Neuron (in vitro differentiated cells): ENCODE measurements at regions not wholly inside any gene's neighbourhood (a gene's known extent, or its start where the extent isn't known, plus 50 kb on each side); places are given as distances from the start of the nearest gene placed in this dataset.
"Not testable (repeated sequence)": the region's sequence is repeated elsewhere in the genome, so short reads cannot be mapped to it uniquely, and the experiment has no call there.

Experiments
- H2AFZ ChIP-seq: one replicate; pipeline ENCODE4 v1.6.1; 2013; ENCODE audit warnings: low read depth, mild to moderate bottlenecking, inconsistent platforms, low read length, moderate library complexity
- H3K27me3 ChIP-seq: one replicate; pipeline ENCODE4 v1.6.1; 2013; ENCODE audit warnings: low read length; ENCODE audit not compliant: insufficient read depth
- H3K36me3 ChIP-seq: one replicate; pipeline ENCODE4 v1.6.1; 2013; ENCODE audit warnings: low read length; ENCODE audit not compliant: insufficient read depth
- H3K4me1 ChIP-seq: one replicate; pipeline ENCODE4 v1.6.1; 2013; ENCODE audit warnings: low read length; ENCODE audit not compliant: insufficient read depth
- H3K4me3 ChIP-seq: 2 replicates; pipeline ENCODE4 v1.5.1; 2013; ENCODE audit warnings: mild to moderate bottlenecking, low read length, moderate library complexity
- H3K9me3 ChIP-seq: one replicate; pipeline ENCODE4 v1.6.1; 2013; ENCODE audit warnings: low read length

- Histone ChIP-seq H2AFZ (no peak overlapping the region), H3K9me3 (peaks cover 13% of the 10 kb centered on the region), H3K27me3 (no peaks in the 10 kb centered on the region), H3K36me3 (no peaks in the 10 kb centered on the region), H3K4me1 (peaks cover 12% of the 10 kb centered on the region), H3K4me3 (no peak overlapping the region)
Measured at GRCh38 chr2:111667542-111668273, 216.3 kb downstream of the ANAPC1 start.

- Histone ChIP-seq H3K9me3 (peaks cover 13% of the 10 kb centered on the region), H3K4me3 (no peak overlapping the region), H3K4me1 (peaks cover 12% of the 10 kb centered on the region), H2AFZ (no peak overlapping the region), H3K36me3 (no peaks in the 10 kb centered on the region), H3K27me3 (no peaks in the 10 kb centered on the region)
Measured at GRCh38 chr2:111668274-111668616, 215.7 kb downstream of the ANAPC1 start.

DNA sequence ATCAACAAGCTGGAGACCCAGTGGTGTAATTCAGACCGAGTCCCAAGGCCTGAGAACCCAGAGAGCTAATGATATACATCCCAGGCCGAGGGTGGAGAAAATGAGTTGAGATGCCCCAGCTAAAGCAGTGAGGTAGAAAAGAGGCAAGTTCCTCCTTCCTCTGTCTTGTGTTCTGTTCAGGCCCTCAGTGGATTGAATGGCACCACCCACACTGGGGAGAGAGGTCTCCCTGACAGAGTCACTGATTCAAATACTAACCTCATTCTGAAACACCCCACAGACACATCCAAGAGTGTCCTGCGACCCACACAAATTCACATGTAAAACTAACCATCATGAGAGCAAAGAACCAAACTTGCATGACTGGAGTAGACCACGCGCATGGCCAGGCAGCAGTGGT is 215.3 kb downstream of the ANAPC1 start:
- Histone ChIP-seq H3K9me3 (peaks cover 13% of the 10 kb centered on the region), H3K27me3 (no peaks in the 10 kb centered on the region), H2AFZ (no peak overlapping the region), H3K4me3 (no peak overlapping the region), H3K36me3 (no peaks in the 10 kb centered on the region), H3K4me1 (peaks cover 15% of the 10 kb centered on the region)

GRCh38 chr2:111669928-111670695 is 213.9 kb downstream of the ANAPC1 start:
- H2AFZ ChIP-seq: no peak overlapping the region
- H3K9me3 ChIP-seq: peaks cover 13% of the 10 kb centered on the region
- H3K27me3 ChIP-seq: no peaks in the 10 kb centered on the region
- peaks cover 15% of the 10 kb centered on the region for H3K4me1 ChIP-seq
- no peak overlapping the region for H3K4me3 ChIP-seq
- H3K36me3 ChIP-seq: no peaks in the 10 kb centered on the region

DNA sequence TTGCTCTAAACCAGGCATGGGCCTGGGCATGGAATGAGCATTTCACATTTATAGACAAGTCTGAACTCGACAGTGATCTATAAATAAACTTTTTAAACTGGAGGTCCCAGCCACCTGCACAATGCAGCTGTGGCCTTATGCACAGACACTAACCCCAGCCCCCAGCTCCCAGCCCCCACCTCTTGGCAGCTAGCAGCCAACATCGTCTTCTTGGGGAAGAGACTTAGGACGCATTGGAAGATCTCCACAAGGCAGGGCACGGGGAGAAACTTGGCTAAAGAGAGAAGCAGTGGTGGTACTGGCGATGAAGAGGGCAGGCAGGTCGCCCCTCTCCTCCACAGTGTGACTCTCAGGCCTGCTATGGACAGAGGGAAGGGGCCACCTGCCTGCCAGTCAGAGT is 213.2 kb downstream of the ANAPC1 start:
- peaks cover 13% of the 10 kb centered on the region for H3K9me3 ChIP-seq
- H3K36me3 ChIP-seq: no peaks in the 10 kb centered on the region
- H3K4me1 ChIP-seq: peaks cover 15% of the 10 kb centered on the region
- no peaks in the 10 kb centered on the region for H3K27me3 ChIP-seq
- no peak overlapping the region for H3K4me3 ChIP-seq
- no peak overlapping the region for H2AFZ ChIP-seq

GRCh38 chr2:111671426-111672150 is 212.4 kb downstream of the ANAPC1 start:
- Histone ChIP-seq H2AFZ (no peak overlapping the region), H3K4me3 (no peak overlapping the region), H3K27me3 (no peaks in the 10 kb centered on the region), H3K9me3 (peaks cover 13% of the 10 kb centered on the region), H3K36me3 (no peaks in the 10 kb centered on the region), H3K4me1 (peaks cover 15% of the 10 kb centered on the region)

- peaks cover 15% of the 10 kb centered on the region for H3K4me1 ChIP-seq
- not testable (repeated sequence) for H3K36me3 ChIP-seq, H3K4me3 ChIP-seq, H3K27me3 ChIP-seq, H2AFZ ChIP-seq
- peaks cover 11% of the 10 kb centered on the region for H3K9me3 ChIP-seq
Measured at GRCh38 chr2:111672641-111673040, 211.4 kb downstream of the ANAPC1 start.

GRCh38 chr2:111673526-111673925 is 210.5 kb downstream of the ANAPC1 start:
- no peak overlapping the region for H2AFZ ChIP-seq
- no peaks in the 10 kb centered on the region for H3K36me3 ChIP-seq
- H3K4me1 ChIP-seq: peaks cover 21% of the 10 kb centered on the region
- no peaks in the 10 kb centered on the region for H3K27me3 ChIP-seq
- peaks cover 5% of the 10 kb centered on the region for H3K9me3 ChIP-seq
- no peak overlapping the region for H3K4me3 ChIP-seq

- Histone ChIP-seq H2AFZ (no peak overlapping the region), H3K4me3 (no peak overlapping the region), H3K36me3 (no peaks in the 10 kb centered on the region), H3K4me1 (peaks cover 26% of the 10 kb centered on the region), H3K27me3 (no peaks in the 10 kb centered on the region), H3K9me3 (no peaks in the 10 kb centered on the region)
Measured at GRCh38 chr2:111675419-111676194, 208.4 kb downstream of the ANAPC1 start.

GRCh38 chr2:111676291-111676822 is 207.6 kb downstream of the ANAPC1 start:
- Histone ChIP-seq H3K4me3 (no peak overlapping the region), H2AFZ (no peak overlapping the region), H3K9me3 (no peaks in the 10 kb centered on the region), H3K36me3 (no peaks in the 10 kb centered on the region), H3K4me1 (peaks cover 19% of the 10 kb centered on the region), H3K27me3 (no peaks in the 10 kb centered on the region)

DNA sequence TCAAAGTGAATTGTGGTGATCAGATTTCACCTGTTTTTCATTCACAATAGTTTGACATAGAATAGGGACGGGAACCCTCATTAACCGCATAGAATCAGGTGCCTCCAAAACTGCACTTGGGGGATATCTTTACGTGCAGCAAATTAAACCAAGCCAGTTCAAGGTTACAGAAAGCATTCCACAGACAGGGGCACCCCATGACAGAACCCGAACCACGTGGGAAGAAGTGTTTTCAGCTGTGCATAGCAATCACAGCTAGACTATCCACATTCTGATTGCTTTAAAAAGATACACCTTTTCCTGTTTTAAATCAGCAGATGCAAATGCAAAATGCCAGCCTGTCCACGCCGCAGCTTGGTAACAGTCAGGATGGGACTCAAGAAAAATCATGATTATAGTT is 205.8 kb downstream of the ANAPC1 start:
- no peak overlapping the region for H2AFZ ChIP-seq
- H3K4me1 ChIP-seq: peaks cover 15% of the 10 kb centered on the region
- H3K36me3 ChIP-seq: no peaks in the 10 kb centered on the region
- peaks cover 2% of the 10 kb centered on the region for H3K9me3 ChIP-seq
- H3K4me3 ChIP-seq: no peak overlapping the region
- no peaks in the 10 kb centered on the region for H3K27me3 ChIP-seq

- Histone ChIP-seq H3K36me3 (no peaks in the 10 kb centered on the region), H3K9me3 (peaks cover 3% of the 10 kb centered on the region), H3K4me1 (peaks cover 12% of the 10 kb centered on the region), H3K27me3 (no peaks in the 10 kb centered on the region), H2AFZ (no peak overlapping the region), H3K4me3 (no peak overlapping the region)
Measured at GRCh38 chr2:111678651-111679050, 205.3 kb downstream of the ANAPC1 start.
